HepG2 (cell line): ENCODE measurements at regions not wholly inside any gene's neighbourhood (a gene's known extent, or its start where the extent isn't known, plus 50 kb on each side); places are given as distances from the start of the nearest gene placed in this dataset.
"Not testable (repeated sequence)": the region's sequence is repeated elsewhere in the genome, so short reads cannot be mapped to it uniquely, and the experiment has no call there.

Experiments used
- ATAC-seq: fragments of 200-7000 bp; cut with Tn5 transposase; 3 replicates; pipeline ENCODE4 v1.9.1; 2020; ENCODE audit warnings: mild to moderate bottlenecking, moderate library complexity
- BruUV-seq: library from RNA; stranded (reverse); fragments of 400-500 nt; replicated peaks from 2 replicates; lab custom pipeline; 2021; lab: Mats Ljungman, UMichigan
- CTCF ChIA-PET: fragments of 300-600 bp; formaldehyde crosslinking; extraction: SDS; loops from one replicate; lab custom pipeline; 2021; ENCODE audit warnings: low total read pairs, inconsistent platforms, low intra/inter-chr PET ratio; lab: Yijun Ruan, JAX
- POLR2A ChIA-PET: fragments of 350-600 bp; sonication (Branson Sonifier 250); formaldehyde crosslinking; loops from one replicate; lab custom pipeline; 2020; ENCODE audit warnings: antibody characterized with exemption, inconsistent platforms; lab: Yijun Ruan, JAX
- DNase-seq: peaks from one replicate; pipeline ENCODE4 v3.0.0-alpha.2; 2015; ENCODE audit warnings: low spot score
- FAIRE-seq: peaks from 3 replicates; lab custom pipeline; 2011; peaks lifted over from hg19 to GRCh38; lab: Jason Lieb, UNC
- H2AFZ ChIP-seq: one replicate; pipeline ENCODE4 v1.6.1; 2011; ENCODE audit warnings: low read length, inconsistent platforms
- H3K27ac ChIP-seq: fragments of 300-600 bp; 3 replicates; pipeline ENCODE4 v1.8.0; 2011; ENCODE audit warnings: mixed run types, mild to moderate bottlenecking, mixed read lengths, low read length, inconsistent platforms; ENCODE audit not compliant: insufficient read depth; ENCODE audit errors: extremely low read length
- H3K27me3 ChIP-seq, 2 experiments: fragments of 200-600 bp in 1 of 2; 2 replicates in 1 of 2; 3 replicates in 1 of 2; pipeline versions ENCODE4 v1.6.0 to v1.8.0; 2011; ENCODE audit warnings: low read length in 2 of 2, mild to moderate bottlenecking in 2 of 2, moderate library complexity in 2 of 2, inconsistent platforms in 1 of 2; ENCODE audit not compliant: insufficient read depth in 2 of 2, control insufficient read depth in 1 of 2
- H3K36me3 ChIP-seq, 2 experiments: fragments of 200-600 bp in 1 of 2; replicated peaks in 1 of 2; 2 replicates in 1 of 2; 3 replicates in 1 of 2; pipeline versions ENCODE4 v1.5.1 to v1.8.0; 2011; ENCODE audit warnings: low read length in 2 of 2, inconsistent platforms in 1 of 2; ENCODE audit not compliant: insufficient read depth in 2 of 2, control insufficient read depth in 1 of 2
- H3K4me1 ChIP-seq: 2 replicates; pipeline ENCODE4 v1.5.1; 2012; ENCODE audit warnings: low read length, inconsistent platforms; ENCODE audit not compliant: insufficient read depth
- H3K4me2 ChIP-seq: 2 replicates; pipeline ENCODE4 v1.6.0; 2011; ENCODE audit warnings: low read depth, low read length, inconsistent platforms
- H3K4me3 ChIP-seq, 3 experiments: fragments of 200-600 bp in 1 of 3; sonication (generic), shearing (Covaris generic) in 1 of 3; replicated peaks in 1 of 3; 2 replicates each; pipeline ENCODE4 v1.5.1; 2011 to 2016; ENCODE audit warnings: low read length in 3 of 3, inconsistent platforms in 2 of 3, low read depth in 2 of 3, mild to moderate bottlenecking in 2 of 3, control low read depth in 1 of 3, mixed read lengths in 1 of 3; ENCODE audit not compliant: insufficient read depth in 1 of 3
- H3K79me2 ChIP-seq: one replicate; pipeline ENCODE4 v1.6.1; 2011; ENCODE audit warnings: low read length, inconsistent platforms; ENCODE audit not compliant: insufficient read depth
- H3K9ac ChIP-seq: 2 replicates; pipeline ENCODE4 v1.6.0; 2011; ENCODE audit warnings: mild to moderate bottlenecking, low read depth, low read length, inconsistent platforms; ENCODE audit not compliant: insufficient read depth
- H3K9me3 ChIP-seq: 2 replicates; pipeline ENCODE4 v1.5.1; 2012; ENCODE audit warnings: mild to moderate bottlenecking, low read length
- H4K20me1 ChIP-seq: 2 replicates; pipeline ENCODE4 v1.6.0; 2011; ENCODE audit warnings: inconsistent platforms, mild to moderate bottlenecking, low read length, moderate library complexity; ENCODE audit not compliant: insufficient read depth
- WGBS: methylation state at CpG from one replicate; pipeline ENCODE4 v1.1.6; 2017; ENCODE audit warnings: low lambda C conversion rate; 5-methylcytosine and 5-hydroxymethylcytosine counted together
- in situ Hi-C: cut with HindIII; loops from 2 replicates; pipeline ENCODE4 v1.10.0; 2017; ENCODE audit warnings: low pct_unique_long_range_greater_than_20kb; ENCODE audit not compliant: extremely low pct_ligation_motif_present
- intact Hi-C: fragments of 100-400 bp; cut with micrococcal nuclease; formaldehyde crosslinking; loops from one replicate; pipeline ENCODE4 v1.10.0; 2022; ENCODE audit not compliant: unreplicated experiment

- ATAC-seq, H3K36me3 ChIP-seq, in situ Hi-C loops, H2AFZ ChIP-seq, H4K20me1 ChIP-seq, FAIRE-seq, H3K27me3 ChIP-seq, DNase-seq, H3K79me2 ChIP-seq, H3K4me2 ChIP-seq, H3K9me3 ChIP-seq, intact Hi-C loops, CTCF ChIA-PET, H3K27ac ChIP-seq, H3K4me3 ChIP-seq, BruUV-seq, H3K4me1 ChIP-seq, POLR2A ChIA-PET, H3K9ac ChIP-seq: not testable (repeated sequence)
- WGBS: 6% methylated on average over 4 of the region's 4 CpGs
These were observed 2881.5 kb downstream of the RPIA start for GRCh38 chr2:91573018-91573417.

- H3K4me1 ChIP-seq, in situ Hi-C loops: not testable (repeated sequence)
These were observed 2882.3 kb downstream of the RPIA start for GRCh38 chr2:91573755-91574154.

GRCh38 chr2:91574255-91574654 is 2882.8 kb downstream of the RPIA start:
- H3K4me2 ChIP-seq, ATAC-seq, H3K9me3 ChIP-seq, in situ Hi-C loops, H3K36me3 ChIP-seq, H2AFZ ChIP-seq, intact Hi-C loops, BruUV-seq, H3K79me2 ChIP-seq, H3K4me1 ChIP-seq, H3K9ac ChIP-seq, H3K27me3 ChIP-seq, H3K27ac ChIP-seq, FAIRE-seq, DNase-seq, H3K4me3 ChIP-seq, POLR2A ChIA-PET, CTCF ChIA-PET, H4K20me1 ChIP-seq: not testable (repeated sequence)
- 5% methylated on average over 6 of the region's 8 CpGs for WGBS

More at GRCh38 chr2:91573755-91574154, 2882.3 kb downstream of the RPIA start:
- H2AFZ ChIP-seq, H3K27me3 ChIP-seq, H3K9me3 ChIP-seq, H3K79me2 ChIP-seq, POLR2A ChIA-PET, DNase-seq, intact Hi-C loops, ATAC-seq, H3K4me2 ChIP-seq, CTCF ChIA-PET, H3K36me3 ChIP-seq, H3K4me3 ChIP-seq, FAIRE-seq, H4K20me1 ChIP-seq, H3K9ac ChIP-seq, H3K27ac ChIP-seq, BruUV-seq: not testable (repeated sequence)
- 4% methylated on average over 2 of the region's 4 CpGs for WGBS

GRCh38 chr2:91575701-91576100 is 2884.2 kb downstream of the RPIA start:
- WGBS: 5% methylated on average over 11 of the region's 11 CpGs
- in situ Hi-C loops, H3K4me2 ChIP-seq, H3K4me1 ChIP-seq, H3K79me2 ChIP-seq, ATAC-seq, BruUV-seq, H3K27ac ChIP-seq, DNase-seq, H3K27me3 ChIP-seq, FAIRE-seq, H3K9ac ChIP-seq, H3K4me3 ChIP-seq, H3K9me3 ChIP-seq, H3K36me3 ChIP-seq, POLR2A ChIA-PET, intact Hi-C loops, H4K20me1 ChIP-seq, CTCF ChIA-PET, H2AFZ ChIP-seq: not testable (repeated sequence)
